NCI-H1436 treated with DMSO at 0.1 percent for 48 hours (cell line): ENCODE measurements at regions not wholly inside any gene's neighbourhood (a gene's known extent, or its start where the extent isn't known, plus 50 kb on each side); places are given as distances from the start of the nearest gene placed in this dataset.
"Not testable (repeated sequence)": the region's sequence is repeated elsewhere in the genome, so short reads cannot be mapped to it uniquely, and the experiment has no call there.

ENCODE experiments used
- DNase-seq: peaks from one replicate; lab custom pipeline; 2025; lab: John Stamatoyannopoulos, UW

DNA sequence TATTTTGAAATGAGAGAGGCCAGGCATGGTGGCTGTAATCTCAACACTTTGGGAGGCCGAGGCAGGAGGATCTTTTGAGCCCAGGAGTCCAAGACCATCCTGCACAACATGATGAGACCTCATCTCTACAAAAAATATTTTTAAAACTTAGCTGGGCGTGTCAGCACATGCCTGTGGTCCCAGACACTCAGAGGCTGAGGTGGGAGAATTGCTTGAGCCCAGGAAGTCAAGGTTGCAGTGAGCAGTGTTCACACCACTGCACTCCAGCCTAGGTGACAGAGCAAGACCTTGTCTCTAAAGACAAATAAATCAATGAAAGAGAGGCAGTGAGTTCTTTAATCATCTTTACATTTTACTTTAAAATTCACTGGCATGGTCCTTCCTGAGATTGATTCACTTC lies 124.5 kb downstream of the DUSP6 start:
- DNase-seq: no peak

DNA sequence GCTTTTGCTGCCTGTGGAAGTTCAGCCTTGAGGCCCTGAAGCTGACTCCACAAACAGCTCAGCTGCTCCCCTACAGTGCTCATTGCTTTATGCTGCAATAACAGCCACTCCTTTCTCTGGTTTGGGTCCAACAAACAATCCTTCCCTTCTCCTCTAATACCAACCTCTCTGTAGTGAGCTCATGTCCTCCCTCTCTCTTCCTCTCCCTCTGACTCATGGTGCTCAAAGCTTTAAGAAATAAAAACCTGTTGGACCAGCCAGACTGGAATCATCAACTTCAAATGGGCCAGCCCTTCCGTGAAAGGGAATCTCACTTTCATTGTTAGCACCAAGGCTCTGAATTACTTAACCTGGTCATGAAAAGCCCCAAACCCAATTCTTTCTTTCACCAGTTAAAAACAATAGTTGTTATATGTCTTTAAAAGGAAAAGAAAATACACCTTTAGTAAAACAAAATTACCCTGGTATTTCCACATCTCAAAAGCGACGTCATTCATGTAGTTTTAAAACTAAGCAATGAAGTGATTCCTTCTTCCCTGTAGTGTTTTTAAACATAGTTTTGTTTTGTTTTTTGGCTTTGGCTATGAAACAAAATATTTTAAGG lies 126.4 kb downstream of the DUSP6 start:
- no peak for DNase-seq

DNA sequence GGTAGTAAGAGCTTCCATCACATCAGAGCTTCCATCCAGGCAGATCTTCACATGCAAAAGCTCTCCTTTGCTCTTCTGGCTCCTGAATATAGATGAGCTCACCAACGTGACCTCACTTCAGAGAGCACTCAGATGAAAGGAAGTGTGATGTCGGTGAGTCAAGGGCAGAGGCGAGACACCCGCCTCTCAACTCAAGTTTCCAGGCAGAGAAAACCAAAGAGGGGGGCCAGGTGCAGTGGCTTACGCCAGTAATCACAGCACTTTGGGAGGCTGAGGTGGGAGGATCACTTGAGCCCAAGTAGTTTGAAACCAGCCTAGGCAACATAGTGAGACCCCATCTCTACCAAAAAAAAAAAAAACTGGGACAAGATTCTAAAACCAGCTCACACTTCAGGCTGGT lies 126.9 kb downstream of the DUSP6 start:
- no peak for DNase-seq

DNA sequence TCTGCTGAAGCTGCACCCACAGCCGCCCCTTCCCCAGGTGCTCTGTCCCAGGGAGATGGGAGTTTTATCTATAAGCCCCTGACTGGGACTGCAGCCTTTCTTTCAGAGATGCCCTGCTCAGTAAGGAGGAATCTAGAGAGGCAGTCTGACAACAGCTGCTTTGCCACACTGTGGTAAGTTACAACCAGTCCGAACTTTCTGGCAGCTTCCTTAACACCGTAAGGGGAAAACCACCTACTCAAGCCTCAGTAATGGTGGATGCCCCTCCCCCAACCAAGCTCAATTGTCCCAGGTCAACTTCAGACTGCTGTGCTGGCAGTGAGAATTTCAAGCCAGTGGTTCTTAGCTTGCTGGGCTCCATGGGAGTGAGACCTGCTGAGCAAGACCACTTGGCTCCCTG lies 129.7 kb downstream of the DUSP6 start:
- DNase-seq: not testable (repeated sequence)

DNA sequence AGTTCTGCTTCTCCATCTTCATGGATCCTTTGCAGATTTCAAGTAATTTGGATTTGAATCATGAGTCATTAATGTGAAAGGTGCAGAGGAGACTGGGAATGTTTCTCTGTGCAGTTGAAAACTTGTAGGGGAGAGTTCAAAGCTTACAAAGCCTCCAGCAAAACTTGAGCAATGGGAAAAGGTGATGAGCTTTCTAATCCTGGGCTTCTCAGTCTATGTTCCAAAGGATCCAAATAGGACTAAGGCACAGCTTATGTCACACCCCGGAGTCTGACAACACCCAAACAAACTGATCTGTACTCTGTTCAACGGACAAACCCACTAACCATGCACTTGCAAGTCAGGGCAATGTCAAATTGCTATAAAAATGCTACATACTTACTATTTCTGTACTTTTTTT lies 134.8 kb downstream of the DUSP6 start:
- no peak for DNase-seq

DNA sequence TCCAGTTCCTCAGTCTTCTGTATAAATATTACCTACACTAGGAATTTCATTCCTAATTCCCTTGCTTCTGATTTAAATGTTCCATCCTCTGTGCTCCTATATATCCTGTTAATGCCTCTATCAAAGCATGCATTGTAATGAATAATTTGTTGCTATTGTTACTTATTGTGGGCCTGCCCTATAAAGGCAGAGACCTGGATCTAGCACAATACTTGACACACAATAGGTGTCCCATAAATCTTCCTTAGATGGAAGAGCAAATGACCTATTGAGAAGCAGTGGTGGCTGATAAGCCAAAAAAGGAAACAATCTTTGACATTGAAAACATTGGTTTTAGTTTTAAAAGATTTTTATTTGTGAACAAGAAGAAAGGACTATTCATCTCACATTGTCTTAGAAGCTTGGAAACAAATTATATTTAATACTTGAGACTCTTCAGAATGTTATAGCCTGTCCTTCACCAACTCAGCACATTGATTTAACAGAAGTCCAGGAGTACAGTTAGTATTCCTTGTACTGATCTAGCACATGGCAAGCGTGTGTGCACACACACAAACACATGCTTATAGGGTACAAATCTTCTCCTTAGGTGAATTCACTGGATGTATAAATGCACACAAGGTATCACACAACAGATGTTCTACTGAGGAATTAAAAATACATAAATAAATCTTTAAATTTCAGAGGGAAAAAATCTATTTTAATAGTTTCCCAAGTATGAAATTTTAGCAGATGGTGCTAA lies 135.9 kb downstream of the DUSP6 start:
- no peak for DNase-seq

DNA sequence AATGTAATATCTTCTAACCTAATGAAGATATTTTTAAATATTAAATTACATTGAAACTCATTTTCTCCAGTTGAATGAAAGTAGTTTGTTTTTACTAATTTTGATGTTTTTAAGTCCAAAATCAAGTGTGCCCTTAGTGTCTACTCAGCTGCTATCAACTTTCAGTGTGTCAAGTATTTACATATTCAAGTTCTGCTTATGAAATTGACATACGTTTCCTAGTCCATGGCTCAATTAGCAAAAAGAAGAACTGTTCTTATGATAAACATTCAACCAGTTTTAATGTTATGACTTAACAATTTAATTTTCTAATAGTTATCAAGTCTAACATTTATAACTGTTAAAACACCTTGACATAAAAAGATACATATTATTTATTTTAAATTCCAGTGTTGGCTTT lies 137.1 kb downstream of the DUSP6 start:
- DNase-seq: no peak

DNA sequence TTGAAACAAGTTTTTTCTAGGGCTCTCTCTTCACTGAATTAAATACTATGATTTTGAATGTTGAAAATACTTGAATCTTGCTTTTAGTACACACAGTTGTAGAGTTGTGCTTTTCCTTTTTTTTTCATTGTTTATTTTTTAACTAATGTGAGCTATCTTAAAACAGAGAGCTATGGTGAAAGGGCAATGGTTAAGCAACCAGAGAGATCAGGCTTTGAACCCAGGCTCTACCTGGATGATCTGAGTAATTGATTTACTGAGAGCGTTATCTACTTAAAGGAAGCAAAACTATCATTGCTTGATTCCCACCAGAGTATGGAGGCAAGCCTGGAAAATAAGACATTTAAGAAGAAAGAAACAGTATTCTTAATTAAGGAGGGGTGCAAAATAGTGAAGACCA lies 138.6 kb downstream of the DUSP6 start:
- no peak for DNase-seq

DNA sequence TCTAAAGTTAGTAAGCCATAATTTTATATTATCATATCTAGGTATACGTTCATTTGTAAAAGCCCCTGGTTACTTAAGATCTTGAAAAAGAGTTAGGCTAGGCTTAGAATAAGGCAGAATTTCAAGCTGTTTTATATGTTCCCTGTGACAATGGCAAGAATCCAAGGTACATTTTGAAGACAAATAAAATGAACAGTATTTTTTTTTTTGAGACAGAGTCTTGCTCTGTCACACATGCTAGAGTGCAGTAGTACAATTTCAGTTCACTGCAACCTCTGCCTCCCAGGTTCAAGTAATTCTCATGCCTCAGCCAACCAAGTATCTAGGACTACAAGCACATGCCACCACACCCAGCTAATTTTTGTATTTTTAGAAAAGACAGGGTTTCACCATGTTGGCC lies 139.2 kb downstream of the DUSP6 start:
- no peak for DNase-seq

DNA sequence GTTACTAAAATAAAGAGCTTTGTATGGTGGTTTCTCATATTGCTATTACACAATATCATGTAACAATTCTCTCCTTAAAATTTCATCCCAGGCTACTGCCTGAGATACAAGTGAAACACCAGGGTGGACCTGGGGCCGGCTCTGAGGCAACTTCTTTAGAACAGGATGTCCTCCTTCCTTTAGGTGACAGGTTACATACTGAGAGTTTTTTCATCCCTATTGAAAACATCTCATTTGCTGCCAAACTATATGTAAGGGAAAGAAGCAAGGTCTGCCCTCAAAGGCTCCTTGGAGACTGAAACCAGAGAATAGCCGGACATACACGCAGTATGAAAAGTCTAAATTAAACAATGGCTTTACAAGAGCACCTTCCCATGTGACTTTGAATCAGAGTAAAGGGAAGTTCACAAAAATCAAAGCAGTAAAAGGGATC lies 139.9 kb downstream of the DUSP6 start:
- no peak for DNase-seq

DNA sequence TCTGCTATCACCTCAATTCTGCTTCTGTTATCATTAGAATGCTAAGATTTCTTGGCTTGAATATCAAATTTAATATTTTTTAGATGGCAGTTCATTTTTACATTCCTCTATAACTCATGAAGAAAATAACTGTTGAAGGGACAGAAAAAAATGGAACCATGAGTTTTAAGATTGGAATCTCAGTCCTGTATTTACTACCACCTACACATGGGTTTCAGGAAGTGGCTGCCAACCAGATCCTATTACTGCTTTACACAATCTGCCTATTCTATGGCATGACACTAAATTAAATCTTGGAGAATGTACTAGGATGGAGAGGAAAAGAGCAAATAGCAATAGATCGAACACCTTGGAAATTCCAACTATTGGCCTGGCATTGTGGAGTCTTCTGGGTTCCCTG lies 140.8 kb downstream of the DUSP6 start:
- DNase-seq: no peak

DNA sequence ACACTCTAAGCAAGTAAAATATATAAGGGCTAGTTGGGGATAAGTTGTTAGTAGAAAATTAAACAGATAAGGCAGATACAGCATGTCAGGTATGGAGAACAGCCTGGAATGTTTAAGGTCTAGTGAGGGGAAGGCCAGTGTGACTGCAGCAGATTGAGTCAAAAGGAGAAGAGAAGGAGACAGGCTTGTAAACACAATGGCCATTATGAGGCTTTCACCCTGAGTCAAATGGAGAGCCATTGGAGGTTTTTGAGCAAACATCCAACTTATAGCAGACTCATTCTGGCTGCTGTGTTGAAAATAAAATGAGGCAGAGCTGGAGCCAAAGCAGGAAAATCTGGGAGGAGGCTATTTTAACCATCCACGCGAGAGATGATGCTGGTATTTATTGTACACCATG lies 142.0 kb downstream of the DUSP6 start:
- no peak for DNase-seq

DNA sequence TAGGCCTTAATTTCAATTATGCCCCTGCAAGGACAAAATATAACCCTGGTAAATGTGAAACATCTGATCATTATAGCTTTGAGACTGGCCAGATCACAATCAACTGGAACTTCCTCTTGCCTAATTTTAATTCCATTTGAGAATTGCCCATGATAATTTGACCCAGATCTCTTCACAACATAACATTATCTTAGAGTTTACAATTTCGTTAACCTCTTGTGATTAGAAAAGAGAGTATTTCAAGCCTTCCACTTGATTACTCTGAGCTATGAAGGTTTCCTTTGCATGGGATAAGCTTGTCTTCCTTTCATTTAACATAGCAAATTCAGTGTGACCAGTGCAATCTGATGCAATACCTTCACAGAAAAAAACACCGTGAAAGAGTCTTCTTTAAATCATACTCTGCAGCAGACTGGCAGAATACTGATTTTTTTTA lies 143.6 kb downstream of the DUSP6 start:
- DNase-seq: no peak

DNA sequence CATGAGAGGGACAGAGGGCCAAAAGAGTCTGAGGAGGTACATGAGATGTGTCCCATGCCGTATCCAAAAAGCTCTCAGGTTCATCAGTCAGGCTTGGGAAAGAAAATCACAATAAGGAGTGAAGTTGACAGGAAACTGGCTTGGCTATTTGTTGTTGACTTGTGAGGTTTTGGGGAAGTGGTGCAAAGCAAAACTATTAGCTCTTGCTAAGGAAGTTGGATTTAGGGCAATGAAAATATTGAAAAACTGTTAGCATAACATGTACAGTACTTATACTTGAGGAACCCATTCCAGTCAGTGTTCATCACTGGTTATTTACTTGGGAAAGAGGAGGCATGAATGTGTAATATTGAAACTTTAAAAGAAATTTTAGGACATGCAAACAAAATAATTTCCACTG lies 145.9 kb downstream of the DUSP6 start:
- no peak for DNase-seq

DNA sequence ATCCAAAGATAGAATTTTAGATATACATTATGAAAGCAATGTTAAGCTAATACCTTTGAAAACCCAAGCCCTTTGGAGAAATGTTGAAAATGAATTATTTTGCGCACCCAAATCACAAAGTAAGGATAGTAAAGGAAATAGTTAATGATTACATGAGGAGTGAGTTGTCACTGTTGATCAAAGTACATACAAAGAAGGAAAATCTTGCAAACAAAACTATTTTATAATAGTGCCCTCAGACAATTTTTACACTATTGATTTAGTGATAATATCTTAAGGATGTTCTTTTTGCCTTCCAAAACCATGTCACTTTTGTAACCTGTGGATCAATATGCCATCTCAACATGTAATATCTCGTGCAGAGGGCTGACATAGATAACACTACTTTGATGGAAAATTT lies 146.8 kb downstream of the DUSP6 start:
- no peak for DNase-seq

DNA sequence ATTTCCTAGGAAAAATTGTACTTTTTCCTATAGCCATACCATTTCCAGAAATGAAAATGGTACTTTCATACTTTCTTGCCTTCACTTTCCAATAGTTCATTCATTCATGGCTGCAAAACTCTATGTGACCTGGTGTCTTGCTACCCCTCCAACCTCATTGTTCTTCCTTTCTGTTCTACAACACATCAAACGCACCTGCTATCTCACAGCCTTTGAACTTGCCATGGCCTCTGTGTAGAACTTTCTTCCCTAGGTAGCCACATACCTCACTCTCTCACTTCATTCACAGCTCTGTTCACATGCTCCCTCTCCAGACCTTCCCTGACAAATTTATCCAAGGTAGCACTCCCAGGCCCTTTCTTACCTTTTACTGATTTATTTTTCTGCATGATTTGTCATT lies 149.2 kb downstream of the DUSP6 start:
- no peak for DNase-seq

DNA sequence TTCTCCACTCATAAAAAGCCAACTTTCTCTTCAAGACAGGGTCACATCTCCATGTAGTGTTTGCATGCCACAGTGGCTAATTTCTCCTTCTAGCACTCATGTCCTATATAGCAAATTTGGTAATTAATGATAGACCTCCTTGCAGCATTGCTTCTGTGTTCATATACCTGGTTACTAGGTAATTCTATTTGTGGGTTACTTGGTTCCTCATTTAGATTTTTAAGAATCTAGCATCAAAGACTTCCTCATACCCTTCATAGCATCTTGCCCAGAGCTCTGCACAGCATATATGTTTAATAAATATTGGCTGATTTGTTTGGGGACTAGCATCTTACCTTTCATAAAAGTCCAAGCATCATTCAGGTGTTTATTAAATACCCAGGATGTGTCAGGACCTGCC lies 152.1 kb downstream of the DUSP6 start:
- DNase-seq: no peak

DNA sequence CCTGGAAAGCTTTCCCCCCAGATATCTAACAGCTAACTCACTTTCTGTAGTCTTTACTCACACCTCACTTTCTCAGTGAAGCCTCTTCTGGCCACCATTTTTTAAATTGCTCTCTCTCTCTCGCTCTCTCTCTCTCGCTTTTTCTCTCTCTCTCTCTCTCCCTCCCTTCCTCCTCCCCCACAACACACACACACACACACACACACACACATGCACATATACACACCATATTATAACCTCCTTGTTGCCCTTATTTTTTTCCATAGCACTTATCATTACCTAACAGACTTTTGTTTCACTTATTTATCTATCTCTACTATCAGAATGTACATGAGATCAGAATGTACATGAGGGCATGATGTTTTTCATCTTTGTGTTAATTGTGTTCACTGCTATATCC lies 156.8 kb downstream of the DUSP6 start:
- DNase-seq: no peak

DNA sequence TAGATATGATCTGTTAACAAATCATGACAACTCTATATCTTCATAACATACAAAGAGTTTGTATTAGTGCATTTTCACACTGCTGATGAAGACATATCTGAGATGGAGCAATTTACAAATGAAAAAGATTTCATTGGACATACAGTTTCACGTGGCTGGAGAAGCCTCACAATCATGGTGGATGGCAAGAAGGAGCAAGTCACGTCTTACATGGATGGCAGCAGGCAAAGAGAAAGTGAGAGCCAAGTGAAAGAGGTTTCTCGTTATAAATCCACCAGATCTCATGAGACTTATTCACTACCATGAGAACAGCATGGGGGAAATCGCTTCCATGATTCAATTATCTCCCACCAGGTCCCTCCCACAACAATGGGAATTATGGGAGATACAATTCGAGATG lies 157.6 kb downstream of the DUSP6 start:
- DNase-seq: no peak

DNA sequence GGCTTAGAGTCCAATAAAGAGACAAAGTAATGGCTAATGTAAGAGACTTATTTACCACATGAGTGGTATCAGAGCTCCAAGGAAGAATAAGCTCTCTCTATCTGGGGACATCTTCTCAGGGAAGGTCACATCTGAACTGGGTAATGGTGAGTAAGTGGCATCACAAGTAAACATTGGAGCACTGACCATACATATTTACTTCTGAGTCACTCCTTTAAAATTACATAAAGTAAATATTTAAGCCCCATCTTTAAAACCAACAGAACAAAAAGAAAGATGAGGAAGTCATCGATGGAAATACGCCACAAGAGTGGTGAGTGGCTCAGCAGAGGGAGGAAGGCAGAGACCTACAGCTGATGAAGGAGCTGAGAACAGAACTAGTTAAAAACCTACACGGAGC lies 159.9 kb downstream of the DUSP6 start:
- no peak for DNase-seq

DNA sequence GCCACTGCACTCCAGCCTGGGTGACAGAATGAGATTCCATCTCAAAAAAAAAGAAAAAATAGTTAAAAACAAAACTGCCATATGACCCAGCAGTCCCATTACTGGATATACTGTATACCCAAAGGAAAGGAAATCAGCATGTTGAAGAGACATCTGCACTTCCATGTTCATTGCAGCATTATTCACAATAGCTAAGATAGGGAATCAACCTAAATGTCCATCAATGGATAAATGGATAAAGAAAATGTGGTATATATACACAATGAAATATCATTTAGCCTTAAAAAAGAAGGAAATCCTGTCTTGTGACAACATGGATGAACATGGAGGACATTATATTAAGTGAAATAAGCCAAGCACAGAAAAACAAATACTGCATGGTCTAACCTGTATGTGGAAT lies 160.7 kb downstream of the DUSP6 start:
- DNase-seq: not testable (repeated sequence)

DNA sequence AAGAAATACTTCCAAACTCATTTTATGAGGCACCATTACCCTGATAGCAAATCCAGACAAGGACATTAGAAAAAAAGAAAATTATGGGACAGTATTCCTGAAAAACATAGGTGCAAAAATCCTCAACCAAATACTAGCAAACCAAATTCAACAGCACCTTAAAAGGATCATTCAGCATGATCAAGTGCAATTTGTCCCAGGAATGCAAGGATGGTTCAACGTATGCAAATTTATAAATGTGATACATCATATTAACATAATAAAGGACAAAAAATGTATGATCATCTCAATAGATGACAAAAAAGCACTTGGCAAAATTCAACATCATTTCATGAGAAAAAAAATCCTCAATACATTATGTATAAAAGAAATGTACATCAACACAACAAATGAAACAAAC lies 162.9 kb downstream of the DUSP6 start:
- no peak for DNase-seq

DNA sequence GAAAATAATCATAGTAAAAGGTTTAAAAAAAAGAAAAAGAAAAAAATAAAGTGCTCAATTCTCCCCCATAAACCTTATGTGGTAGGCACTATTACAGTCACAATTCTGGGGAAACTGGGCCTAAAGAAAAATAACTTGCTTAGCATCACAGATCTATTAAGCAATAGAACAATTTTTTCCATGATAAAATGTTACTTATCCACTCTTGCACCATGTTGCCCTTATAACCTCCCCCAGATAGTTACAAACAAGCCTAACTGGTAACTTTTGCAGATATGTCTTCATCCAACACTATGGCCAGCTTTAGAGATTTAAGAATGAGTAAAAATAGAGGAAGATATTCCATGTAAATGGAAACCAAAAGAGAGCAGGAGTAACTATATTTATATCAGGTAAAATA lies 164.8 kb downstream of the DUSP6 start:
- DNase-seq: no peak

DNA sequence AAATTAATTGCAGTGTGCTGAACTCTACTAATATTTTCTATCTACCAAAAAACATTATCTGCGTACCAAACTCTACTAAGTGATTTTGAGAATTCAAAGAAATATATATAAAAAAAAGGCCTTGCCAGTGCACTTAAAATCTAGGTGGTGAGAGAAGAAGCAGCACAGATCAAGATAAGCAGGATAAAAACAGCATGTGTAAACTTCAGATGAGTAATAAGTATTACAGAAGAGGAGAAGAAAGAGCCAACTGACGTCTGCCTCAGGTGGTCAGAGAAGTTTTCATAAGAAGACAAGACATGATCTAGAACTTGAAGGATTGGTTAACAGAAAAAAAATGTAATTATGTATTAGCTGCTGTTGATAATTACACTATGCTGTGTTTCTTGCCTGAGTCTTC lies 166.4 kb downstream of the DUSP6 start:
- DNase-seq: no peak
